SU-DHL-6 (cell line): ENCODE measurements at regions not wholly inside any gene's neighbourhood (a gene's known extent, or its start where the extent isn't known, plus 50 kb on each side); places are given as distances from the start of the nearest gene placed in this dataset.

Experiments
- EZH2phosphoT487 ChIP-seq: fragments of 200-600 bp; sonication (generic), shearing (Covaris generic); conservative IDR thresholded peaks from 2 replicates; pipeline ENCODE4 v1.6.1; 2018; ENCODE audit warnings: mild to moderate bottlenecking, antibody characterized with exemption, low read length, moderate library complexity, mixed read lengths
- TF ChIP-seq, protein P1 (sequence below): fragments of 200-600 bp; sonication (generic); IDR thresholded peaks from one replicate; pipeline ENCODE4 v1.5.1; 2017; ENCODE audit warnings: antibody characterized with exemption, mild to moderate bottlenecking, low read length, moderate library complexity; ENCODE audit not compliant: insufficient read depth, poor library complexity, severe bottlenecking

DNA sequence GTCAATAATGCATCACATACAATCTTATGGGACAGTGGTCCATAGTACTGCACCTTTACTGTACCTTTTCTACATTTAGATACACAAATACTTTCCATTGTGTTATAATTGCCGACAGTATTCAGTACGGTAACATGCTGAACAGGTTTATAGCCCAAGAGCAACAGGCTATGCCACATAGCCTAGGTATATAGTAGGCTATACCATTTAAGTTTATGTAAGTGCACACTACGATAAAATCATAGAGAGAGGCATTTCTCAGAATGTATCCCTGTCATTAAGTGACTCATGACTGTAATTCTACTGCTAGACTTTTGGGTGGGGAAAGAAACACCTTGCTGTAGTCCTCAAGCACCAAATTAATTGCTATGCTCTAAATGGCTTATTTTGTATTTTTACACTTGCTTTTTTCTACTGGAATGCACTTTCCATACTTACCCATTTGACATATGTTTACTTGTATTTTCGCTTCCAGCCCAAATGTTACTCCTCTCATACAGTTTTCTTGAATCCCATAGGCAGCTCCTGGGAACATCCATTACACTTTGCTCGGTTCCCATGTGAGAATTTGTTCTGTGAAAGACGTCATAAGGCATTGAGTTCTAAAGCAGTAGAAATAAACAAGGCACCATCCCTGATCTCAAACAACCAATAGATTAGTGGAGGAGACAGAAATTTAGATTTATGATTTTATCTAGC lies 714.0 kb upstream of the ID2 start:
- TF ChIP-seq, protein P1, sequence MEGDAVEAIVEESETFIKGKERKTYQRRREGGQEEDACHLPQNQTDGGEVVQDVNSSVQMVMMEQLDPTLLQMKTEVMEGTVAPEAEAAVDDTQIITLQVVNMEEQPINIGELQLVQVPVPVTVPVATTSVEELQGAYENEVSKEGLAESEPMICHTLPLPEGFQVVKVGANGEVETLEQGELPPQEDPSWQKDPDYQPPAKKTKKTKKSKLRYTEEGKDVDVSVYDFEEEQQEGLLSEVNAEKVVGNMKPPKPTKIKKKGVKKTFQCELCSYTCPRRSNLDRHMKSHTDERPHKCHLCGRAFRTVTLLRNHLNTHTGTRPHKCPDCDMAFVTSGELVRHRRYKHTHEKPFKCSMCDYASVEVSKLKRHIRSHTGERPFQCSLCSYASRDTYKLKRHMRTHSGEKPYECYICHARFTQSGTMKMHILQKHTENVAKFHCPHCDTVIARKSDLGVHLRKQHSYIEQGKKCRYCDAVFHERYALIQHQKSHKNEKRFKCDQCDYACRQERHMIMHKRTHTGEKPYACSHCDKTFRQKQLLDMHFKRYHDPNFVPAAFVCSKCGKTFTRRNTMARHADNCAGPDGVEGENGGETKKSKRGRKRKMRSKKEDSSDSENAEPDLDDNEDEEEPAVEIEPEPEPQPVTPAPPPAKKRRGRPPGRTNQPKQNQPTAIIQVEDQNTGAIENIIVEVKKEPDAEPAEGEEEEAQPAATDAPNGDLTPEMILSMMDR, result no peak
- TF ChIP-seq EZH2phosphoT487, result no peak
